HepG2 (cell line): ENCODE measurements at regions not wholly inside any gene's neighbourhood (a gene's known extent, or its start where the extent isn't known, plus 50 kb on each side); places are given as distances from the start of the nearest gene placed in this dataset.

Source experiments
- MTF1 ChIP-seq: sonication (generic); formaldehyde crosslinking; IDR thresholded peaks from 2 replicates; pipeline ENCODE4 v1.5.0; 2020; ENCODE audit warnings: missing genetic modification reagents
- PRPF4 ChIP-seq: fragments of 200-400 bp; formaldehyde crosslinking; IDR thresholded peaks from 2 replicates; pipeline ENCODE4 v1.6.1; 2016; ENCODE audit warnings: low read length, low read depth; ENCODE audit not compliant: poor library complexity, severe bottlenecking
- SETDB1 ChIP-seq: sonication (generic); formaldehyde crosslinking; IDR thresholded peaks from 2 replicates; pipeline ENCODE4 v1.5.1; 2020; ENCODE audit warnings: missing genetic modification reagents, mild to moderate bottlenecking, borderline replicate concordance
- SOX13 ChIP-seq, 3 experiments: fragments of 450-650 bp in 1 of 3; sonication (generic) in 1 of 3; formaldehyde crosslinking in 1 of 3; IDR thresholded peaks in 2 of 3; conservative IDR thresholded peaks in 1 of 3; 2 replicates each; pipeline versions ENCODE4 v1.5.0 to v1.6.1; 2016 to 2020; ENCODE audit warnings: antibody characterized with exemption in 1 of 3, mild to moderate bottlenecking in 1 of 3, missing compliant biosample characterization in 1 of 3, missing genetic modification reagents in 1 of 3, moderate library complexity in 1 of 3
- ZFP37 ChIP-seq: sonication (generic); formaldehyde crosslinking; IDR thresholded peaks from 2 replicates; pipeline ENCODE4 v1.4.0; 2020; ENCODE audit warnings: missing genetic modification reagents, borderline replicate concordance
- ZNF451 ChIP-seq: sonication (generic); formaldehyde crosslinking; IDR thresholded peaks from 2 replicates; pipeline ENCODE4 v1.5.0; 2020; ENCODE audit warnings: mild to moderate bottlenecking, missing genetic modification reagents
- ZNF713 ChIP-seq: sonication (generic); formaldehyde crosslinking; IDR thresholded peaks from 2 replicates; pipeline ENCODE4 v1.4.0; 2020; ENCODE audit warnings: mild to moderate bottlenecking, missing genetic modification reagents
- TF ChIP-seq, protein P1 (sequence below), 2 experiments: IDR thresholded peaks; 2 replicates each; pipeline ENCODE4 v1.6.1; 2011 to 2012; ENCODE audit warnings: low read length in 2 of 2, borderline replicate concordance in 1 of 2, low read depth in 1 of 2, mild to moderate bottlenecking in 1 of 2, moderate library complexity in 1 of 2
- TF ChIP-seq, protein P2 (sequence below): sonication (generic); formaldehyde crosslinking; IDR thresholded peaks from 2 replicates; pipeline ENCODE4 v1.4.0; 2020; ENCODE audit warnings: missing genetic modification reagents, borderline replicate concordance
- TF ChIP-seq, protein P3 (sequence below): sonication (generic); formaldehyde crosslinking; IDR thresholded peaks from 2 replicates; pipeline ENCODE4 v1.4.0; 2020; ENCODE audit warnings: missing genetic modification reagents, mild to moderate bottlenecking, borderline replicate concordance
- TF ChIP-seq, protein P4 (sequence below): sonication (generic); formaldehyde crosslinking; conservative IDR thresholded peaks from 2 replicates; pipeline ENCODE4 v1.4.0; 2020; ENCODE audit warnings: mild to moderate bottlenecking, missing genetic modification reagents, moderate library complexity

DNA sequence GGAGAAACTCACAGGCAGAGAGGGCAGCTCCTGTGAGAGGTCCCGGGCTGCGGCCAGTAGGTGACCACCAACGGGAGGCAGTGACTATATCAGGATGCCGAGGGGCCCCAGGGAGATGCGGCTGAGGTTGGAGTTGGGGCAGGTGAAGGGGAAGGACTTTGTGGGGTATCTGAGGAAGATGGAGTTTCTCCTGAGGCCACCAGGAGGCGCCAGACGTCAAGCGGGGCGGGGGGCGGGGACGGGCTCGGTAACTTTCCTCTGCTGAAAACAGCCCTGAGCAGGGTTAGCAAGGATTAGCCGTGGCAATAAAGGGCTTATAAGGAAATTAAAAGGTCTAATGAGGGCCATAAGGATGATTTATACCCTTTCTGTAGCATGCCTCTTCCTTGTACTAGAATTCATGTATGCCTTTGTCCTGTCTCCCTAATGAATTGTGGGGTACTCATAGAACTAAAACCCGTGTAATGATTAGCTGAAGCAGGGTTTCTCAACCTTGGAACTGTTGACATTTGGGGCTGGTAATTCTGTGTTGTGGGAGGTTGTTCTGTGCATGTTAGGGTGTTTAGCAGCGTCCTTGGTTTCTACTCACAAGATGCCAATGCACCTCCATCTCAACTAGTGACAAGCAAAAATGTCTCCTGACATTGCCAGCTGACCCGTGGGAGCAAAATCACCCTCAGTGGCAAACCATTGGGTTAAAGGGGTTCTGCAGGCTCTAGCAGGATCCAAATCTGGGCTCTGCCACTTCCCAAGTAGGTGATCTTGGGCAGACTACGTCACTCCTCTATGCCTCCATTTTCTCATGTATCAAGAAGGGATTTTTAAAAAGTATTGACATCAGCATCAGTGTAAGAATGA is 74.8 kb upstream of the GRIN2A start (continued):
- TF ChIP-seq SETDB1 (CRISPR knock-in tag) (no peak), PRPF4 (peak; percentile 72), ZNF451 (no peak), ZFP37 (CRISPR knock-in tag) (0 out of 2 replicates have a peak, but pooled peaks have one; percentile 29), MTF1 (CRISPR knock-in tag) (no peak), ZNF713 (CRISPR knock-in tag) (no peak), SOX13 (IDR thresholded peaks at IDR 0.05) (peak; percentile 73), SOX13 (CRISPR knock-in tag; conservative IDR thresholded peaks at IDR 0.05 in 1 of 2, IDR thresholded peaks at IDR 0.05 in 1 of 2) (peak in 1 of 2 experiments; percentile 91; a peak in 2 of 4 replicates)
- TF ChIP-seq, protein P1, sequence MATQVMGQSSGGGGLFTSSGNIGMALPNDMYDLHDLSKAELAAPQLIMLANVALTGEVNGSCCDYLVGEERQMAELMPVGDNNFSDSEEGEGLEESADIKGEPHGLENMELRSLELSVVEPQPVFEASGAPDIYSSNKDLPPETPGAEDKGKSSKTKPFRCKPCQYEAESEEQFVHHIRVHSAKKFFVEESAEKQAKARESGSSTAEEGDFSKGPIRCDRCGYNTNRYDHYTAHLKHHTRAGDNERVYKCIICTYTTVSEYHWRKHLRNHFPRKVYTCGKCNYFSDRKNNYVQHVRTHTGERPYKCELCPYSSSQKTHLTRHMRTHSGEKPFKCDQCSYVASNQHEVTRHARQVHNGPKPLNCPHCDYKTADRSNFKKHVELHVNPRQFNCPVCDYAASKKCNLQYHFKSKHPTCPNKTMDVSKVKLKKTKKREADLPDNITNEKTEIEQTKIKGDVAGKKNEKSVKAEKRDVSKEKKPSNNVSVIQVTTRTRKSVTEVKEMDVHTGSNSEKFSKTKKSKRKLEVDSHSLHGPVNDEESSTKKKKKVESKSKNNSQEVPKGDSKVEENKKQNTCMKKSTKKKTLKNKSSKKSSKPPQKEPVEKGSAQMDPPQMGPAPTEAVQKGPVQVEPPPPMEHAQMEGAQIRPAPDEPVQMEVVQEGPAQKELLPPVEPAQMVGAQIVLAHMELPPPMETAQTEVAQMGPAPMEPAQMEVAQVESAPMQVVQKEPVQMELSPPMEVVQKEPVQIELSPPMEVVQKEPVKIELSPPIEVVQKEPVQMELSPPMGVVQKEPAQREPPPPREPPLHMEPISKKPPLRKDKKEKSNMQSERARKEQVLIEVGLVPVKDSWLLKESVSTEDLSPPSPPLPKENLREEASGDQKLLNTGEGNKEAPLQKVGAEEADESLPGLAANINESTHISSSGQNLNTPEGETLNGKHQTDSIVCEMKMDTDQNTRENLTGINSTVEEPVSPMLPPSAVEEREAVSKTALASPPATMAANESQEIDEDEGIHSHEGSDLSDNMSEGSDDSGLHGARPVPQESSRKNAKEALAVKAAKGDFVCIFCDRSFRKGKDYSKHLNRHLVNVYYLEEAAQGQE (IDR thresholded peaks at IDR 0.05; ENCODE audit: borderline replicate concordance in 1 of 2, low read depth in 1 of 2, low read length in 2 of 2) = no peak
- TF ChIP-seq, protein P2, sequence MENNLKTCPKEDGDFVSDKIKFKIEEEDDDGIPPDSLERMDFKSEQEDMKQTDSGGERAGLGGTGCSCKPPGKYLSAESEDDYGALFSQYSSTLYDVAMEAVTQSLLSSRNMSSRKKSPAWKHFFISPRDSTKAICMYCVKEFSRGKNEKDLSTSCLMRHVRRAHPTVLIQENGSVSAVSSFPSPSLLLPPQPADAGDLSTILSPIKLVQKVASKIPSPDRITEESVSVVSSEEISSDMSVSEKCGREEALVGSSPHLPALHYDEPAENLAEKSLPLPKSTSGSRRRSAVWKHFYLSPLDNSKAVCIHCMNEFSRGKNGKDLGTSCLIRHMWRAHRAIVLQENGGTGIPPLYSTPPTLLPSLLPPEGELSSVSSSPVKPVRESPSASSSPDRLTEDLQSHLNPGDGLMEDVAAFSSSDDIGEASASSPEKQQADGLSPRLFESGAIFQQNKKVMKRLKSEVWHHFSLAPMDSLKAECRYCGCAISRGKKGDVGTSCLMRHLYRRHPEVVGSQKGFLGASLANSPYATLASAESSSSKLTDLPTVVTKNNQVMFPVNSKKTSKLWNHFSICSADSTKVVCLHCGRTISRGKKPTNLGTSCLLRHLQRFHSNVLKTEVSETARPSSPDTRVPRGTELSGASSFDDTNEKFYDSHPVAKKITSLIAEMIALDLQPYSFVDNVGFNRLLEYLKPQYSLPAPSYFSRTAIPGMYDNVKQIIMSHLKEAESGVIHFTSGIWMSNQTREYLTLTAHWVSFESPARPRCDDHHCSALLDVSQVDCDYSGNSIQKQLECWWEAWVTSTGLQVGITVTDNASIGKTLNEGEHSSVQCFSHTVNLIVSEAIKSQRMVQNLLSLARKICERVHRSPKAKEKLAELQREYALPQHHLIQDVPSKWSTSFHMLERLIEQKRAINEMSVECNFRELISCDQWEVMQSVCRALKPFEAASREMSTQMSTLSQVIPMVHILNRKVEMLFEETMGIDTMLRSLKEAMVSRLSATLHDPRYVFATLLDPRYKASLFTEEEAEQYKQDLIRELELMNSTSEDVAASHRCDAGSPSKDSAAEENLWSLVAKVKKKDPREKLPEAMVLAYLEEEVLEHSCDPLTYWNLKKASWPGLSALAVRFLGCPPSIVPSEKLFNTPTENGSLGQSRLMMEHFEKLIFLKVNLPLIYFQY (CRISPR knock-in tag) = 0 out of 2 replicates have a peak, but pooled peaks have one; percentile 34
- TF ChIP-seq, protein P3, sequence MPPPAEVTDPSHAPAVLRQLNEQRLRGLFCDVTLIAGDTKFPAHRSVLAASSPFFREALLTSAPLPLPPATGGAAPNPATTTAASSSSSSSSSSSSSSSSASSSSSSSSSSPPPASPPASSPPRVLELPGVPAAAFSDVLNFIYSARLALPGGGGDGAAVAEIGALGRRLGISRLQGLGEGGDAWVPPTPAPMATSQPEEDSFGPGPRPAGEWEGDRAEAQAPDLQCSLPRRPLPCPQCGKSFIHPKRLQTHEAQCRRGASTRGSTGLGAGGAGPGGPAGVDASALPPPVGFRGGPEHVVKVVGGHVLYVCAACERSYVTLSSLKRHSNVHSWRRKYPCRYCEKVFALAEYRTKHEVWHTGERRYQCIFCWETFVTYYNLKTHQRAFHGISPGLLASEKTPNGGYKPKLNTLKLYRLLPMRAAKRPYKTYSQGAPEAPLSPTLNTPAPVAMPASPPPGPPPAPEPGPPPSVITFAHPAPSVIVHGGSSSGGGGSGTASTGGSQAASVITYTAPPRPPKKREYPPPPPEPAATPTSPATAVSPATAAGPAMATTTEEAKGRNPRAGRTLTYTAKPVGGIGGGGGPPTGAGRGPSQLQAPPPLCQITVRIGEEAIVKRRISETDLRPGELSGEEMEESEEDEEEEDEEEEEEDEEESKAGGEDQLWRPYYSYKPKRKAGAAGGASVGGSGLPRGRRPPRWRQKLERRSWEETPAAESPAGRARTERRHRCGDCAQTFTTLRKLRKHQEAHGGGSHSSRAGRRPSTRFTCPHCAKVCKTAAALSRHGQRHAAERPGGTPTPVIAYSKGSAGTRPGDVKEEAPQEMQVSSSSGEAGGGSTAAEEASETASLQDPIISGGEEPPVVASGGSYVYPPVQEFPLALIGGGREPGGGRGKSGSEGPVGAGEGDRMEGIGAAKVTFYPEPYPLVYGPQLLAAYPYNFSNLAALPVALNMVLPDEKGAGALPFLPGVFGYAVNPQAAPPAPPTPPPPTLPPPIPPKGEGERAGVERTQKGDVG (CRISPR knock-in tag) = no peak
- TF ChIP-seq, protein P4, sequence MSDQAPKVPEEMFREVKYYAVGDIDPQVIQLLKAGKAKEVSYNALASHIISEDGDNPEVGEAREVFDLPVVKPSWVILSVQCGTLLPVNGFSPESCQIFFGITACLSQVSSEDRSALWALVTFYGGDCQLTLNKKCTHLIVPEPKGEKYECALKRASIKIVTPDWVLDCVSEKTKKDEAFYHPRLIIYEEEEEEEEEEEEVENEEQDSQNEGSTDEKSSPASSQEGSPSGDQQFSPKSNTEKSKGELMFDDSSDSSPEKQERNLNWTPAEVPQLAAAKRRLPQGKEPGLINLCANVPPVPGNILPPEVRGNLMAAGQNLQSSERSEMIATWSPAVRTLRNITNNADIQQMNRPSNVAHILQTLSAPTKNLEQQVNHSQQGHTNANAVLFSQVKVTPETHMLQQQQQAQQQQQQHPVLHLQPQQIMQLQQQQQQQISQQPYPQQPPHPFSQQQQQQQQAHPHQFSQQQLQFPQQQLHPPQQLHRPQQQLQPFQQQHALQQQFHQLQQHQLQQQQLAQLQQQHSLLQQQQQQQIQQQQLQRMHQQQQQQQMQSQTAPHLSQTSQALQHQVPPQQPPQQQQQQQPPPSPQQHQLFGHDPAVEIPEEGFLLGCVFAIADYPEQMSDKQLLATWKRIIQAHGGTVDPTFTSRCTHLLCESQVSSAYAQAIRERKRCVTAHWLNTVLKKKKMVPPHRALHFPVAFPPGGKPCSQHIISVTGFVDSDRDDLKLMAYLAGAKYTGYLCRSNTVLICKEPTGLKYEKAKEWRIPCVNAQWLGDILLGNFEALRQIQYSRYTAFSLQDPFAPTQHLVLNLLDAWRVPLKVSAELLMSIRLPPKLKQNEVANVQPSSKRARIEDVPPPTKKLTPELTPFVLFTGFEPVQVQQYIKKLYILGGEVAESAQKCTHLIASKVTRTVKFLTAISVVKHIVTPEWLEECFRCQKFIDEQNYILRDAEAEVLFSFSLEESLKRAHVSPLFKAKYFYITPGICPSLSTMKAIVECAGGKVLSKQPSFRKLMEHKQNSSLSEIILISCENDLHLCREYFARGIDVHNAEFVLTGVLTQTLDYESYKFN (CRISPR knock-in tag) = peak; percentile 95
